KMS-11 (cell line): ENCODE measurements at regions not wholly inside any gene's neighbourhood (a gene's known extent, or its start where the extent isn't known, plus 50 kb on each side); places are given as distances from the start of the nearest gene placed in this dataset.

Source experiments
- H2AFZ ChIP-seq: fragments of 200-600 bp; sonication (generic); 2 replicates; pipeline ENCODE4 v1.6.1; 2016; ENCODE audit warnings: antibody characterized with exemption, mixed run types, low read depth
- H3K27ac ChIP-seq: fragments of 200-600 bp; sonication (generic); 2 replicates; pipeline ENCODE4 v1.6.1; 2016; ENCODE audit warnings: mild to moderate bottlenecking, mixed run types
- H3K27me3 ChIP-seq: fragments of 200-600 bp; sonication (generic); 2 replicates; pipeline ENCODE4 v1.6.1; 2017; ENCODE audit warnings: mild to moderate bottlenecking, low read depth, mixed run types, moderate library complexity; ENCODE audit not compliant: insufficient read depth
- H3K36me3 ChIP-seq: fragments of 200-600 bp; sonication (generic); 2 replicates; pipeline ENCODE4 v1.6.1; 2017; ENCODE audit warnings: mild to moderate bottlenecking, mixed run types; ENCODE audit not compliant: insufficient read depth
- H3K4me1 ChIP-seq: fragments of 200-600 bp; sonication (generic); 2 replicates; pipeline ENCODE4 v1.6.1; 2016; ENCODE audit warnings: mild to moderate bottlenecking, low read depth, mixed run types; ENCODE audit not compliant: poor library complexity, severe bottlenecking
- H3K4me2 ChIP-seq: fragments of 200-600 bp; sonication (generic); 2 replicates; pipeline ENCODE4 v1.7.0; 2016; ENCODE audit warnings: mild to moderate bottlenecking, mixed run types
- H3K4me3 ChIP-seq: fragments of 200-600 bp; sonication (generic); IDR thresholded peaks from 2 replicates; pipeline ENCODE4 v1.6.1; 2017; ENCODE audit warnings: low read depth, low read length, mixed read lengths; ENCODE audit not compliant: insufficient read depth
- H3K79me2 ChIP-seq: fragments of 200-600 bp; sonication (generic); 2 replicates; pipeline ENCODE4 v1.6.1; 2016; ENCODE audit warnings: low read depth, mixed run types; ENCODE audit not compliant: insufficient read depth
- H3K9ac ChIP-seq: fragments of 200-600 bp; sonication (generic); 2 replicates; pipeline ENCODE4 v1.6.1; 2016; ENCODE audit warnings: mild to moderate bottlenecking, mixed run types
- H4K20me1 ChIP-seq: fragments of 200-600 bp; sonication (generic); 2 replicates; pipeline ENCODE4 v1.6.1; 2016; ENCODE audit warnings: mild to moderate bottlenecking, mixed run types; ENCODE audit not compliant: insufficient read depth
- TF ChIP-seq, protein P1 (sequence below): fragments of 200-600 bp; sonication (generic); conservative IDR thresholded peaks from 2 replicates; pipeline ENCODE4 v1.6.1; 2017; ENCODE audit warnings: low read depth, mild to moderate bottlenecking, antibody characterized with exemption, low read length, moderate library complexity, mixed read lengths

DNA sequence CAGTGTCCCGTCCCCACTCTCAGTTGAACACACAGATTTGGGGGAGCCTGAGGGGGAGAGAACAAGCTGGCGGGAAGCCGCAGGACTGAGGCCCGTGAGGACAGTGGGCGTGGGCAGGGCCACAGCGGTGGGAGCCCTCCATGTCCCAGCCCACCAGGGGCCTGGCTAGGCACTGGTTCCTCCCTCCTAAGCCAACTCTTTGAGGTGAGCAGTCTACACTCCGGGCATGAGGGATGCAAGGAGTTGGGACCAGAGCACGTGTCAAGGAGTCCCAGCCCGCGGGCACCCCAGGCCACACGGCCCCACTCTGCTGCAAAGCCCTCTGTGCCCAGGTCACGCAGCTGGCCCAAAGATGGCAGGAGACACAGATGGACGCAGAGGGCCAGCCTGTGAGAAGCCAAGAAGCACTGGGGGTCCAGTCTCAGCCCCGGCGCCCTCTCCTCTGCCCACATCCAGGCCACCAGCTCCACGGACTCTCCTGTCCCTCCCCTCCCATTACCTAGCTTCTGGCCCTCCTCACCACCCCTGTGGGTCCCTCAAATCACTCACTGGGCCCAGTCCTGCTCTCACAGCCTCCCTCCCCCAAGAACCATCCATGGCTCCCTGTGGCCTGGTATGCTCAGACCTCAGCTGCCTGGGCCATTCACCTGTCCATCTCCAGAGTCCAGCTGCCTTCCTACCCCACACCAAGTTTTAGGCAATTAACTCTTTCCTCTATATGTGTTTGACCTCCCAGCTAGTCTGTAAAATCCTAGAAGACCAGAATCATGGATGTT lies 206.5 kb downstream of the RBFOX3 start:
- H3K9ac ChIP-seq, result no peak overlapping the region
- no peaks in the 10 kb centered on the region for H3K79me2 ChIP-seq
- TF ChIP-seq, protein P1, sequence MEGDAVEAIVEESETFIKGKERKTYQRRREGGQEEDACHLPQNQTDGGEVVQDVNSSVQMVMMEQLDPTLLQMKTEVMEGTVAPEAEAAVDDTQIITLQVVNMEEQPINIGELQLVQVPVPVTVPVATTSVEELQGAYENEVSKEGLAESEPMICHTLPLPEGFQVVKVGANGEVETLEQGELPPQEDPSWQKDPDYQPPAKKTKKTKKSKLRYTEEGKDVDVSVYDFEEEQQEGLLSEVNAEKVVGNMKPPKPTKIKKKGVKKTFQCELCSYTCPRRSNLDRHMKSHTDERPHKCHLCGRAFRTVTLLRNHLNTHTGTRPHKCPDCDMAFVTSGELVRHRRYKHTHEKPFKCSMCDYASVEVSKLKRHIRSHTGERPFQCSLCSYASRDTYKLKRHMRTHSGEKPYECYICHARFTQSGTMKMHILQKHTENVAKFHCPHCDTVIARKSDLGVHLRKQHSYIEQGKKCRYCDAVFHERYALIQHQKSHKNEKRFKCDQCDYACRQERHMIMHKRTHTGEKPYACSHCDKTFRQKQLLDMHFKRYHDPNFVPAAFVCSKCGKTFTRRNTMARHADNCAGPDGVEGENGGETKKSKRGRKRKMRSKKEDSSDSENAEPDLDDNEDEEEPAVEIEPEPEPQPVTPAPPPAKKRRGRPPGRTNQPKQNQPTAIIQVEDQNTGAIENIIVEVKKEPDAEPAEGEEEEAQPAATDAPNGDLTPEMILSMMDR, result no peak
- no peaks in the 10 kb centered on the region for H3K36me3 ChIP-seq
- H3K4me1 ChIP-seq, result no peaks in the 10 kb centered on the region
- no peak overlapping the region for H3K27ac ChIP-seq
- no peak overlapping the region for H2AFZ ChIP-seq
- no peak overlapping the region for H3K4me3 ChIP-seq
- H4K20me1 ChIP-seq, result no peaks in the 10 kb centered on the region
- H3K27me3 ChIP-seq, result peaks cover 91% of the 10 kb centered on the region
- no peak overlapping the region for H3K4me2 ChIP-seq

DNA sequence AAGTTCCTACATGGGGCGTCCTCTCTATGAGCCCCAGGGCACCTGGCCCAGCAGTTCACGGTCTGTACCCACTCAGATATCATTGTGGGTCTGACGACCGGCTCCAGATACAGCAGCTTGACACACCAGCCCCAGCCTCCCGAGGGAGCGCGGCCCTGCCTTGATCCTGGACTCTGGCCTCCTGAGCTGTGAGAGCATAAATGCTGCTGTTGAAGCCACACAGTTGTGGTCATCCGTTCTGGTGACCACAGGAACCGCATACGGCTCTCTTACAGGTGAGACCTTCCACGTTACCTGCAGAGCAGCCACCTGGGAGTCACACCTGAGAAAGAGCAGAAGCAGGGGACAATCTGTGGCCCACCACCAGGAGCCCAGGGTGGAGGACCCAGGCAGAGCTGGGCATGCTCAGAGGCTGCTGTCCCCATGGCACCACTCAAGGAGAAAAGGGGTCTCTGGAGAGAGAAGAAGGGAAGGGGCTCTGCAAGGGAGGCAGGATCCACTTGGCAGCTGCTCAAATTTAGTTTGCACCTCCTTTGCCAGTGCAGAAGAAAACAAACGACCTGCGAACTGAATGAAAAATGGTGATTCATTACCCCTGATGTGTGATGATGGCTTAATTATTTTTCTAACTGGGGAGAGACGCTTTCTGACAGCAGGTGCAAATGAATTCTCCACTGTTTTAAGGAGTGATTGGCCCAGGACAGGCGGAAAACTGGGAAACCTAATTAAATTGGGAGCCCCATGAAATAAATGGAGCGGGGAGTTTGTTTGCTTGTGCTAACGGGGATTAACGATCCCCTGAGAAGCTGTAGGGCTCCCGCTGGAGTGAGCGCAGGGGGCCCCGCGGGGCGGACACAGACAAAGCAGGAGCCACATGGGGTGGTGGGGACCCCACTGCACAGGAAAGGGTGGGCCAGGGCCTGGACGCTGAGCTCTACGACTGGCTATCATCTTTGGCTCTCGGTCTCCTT lies 208.9 kb downstream of the RBFOX3 start:
- H3K4me3 ChIP-seq, result no peak overlapping the region
- no peak overlapping the region for H3K4me2 ChIP-seq

DNA sequence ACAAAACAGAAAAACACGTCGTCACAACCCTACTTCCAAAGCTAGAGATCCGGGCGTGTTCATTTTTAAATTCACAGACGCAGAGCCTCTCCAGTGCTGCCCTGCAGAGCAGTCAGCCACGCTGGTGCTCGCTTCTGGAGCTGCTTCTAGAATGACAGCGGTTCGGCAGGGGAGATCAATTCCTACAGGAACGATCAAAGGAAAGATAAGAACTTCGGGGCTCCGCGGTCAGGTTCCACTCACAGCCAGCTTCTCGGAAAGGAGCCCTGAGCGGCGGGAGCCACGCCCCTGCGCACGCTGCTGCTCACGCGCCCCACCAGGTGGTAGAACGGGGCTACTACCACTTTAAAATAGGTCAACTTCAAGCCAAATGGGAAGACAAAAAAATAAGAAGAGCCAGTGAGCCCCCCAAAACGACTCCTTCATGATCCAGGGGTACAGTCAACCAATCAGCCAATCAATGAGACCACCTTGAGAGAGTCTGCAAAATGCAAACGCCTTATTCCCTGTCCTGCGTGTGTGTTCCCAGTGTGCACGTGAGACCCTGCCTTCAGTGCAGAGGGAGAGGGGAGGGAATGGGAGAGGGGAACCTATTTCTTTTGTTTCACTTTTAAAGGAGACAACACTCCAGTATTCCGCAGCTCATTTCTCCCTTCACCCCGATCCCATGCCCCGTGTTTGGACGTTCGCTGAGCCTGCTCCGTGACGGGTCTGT lies 209.7 kb downstream of the RBFOX3 start:
- TF ChIP-seq, protein P1, result peak; percentile 88
- no peak overlapping the region for H3K27ac ChIP-seq
- no peak overlapping the region for H3K4me3 ChIP-seq
- no peaks in the 10 kb centered on the region for H3K79me2 ChIP-seq
- peaks cover 91% of the 10 kb centered on the region for H3K27me3 ChIP-seq
- no peaks in the 10 kb centered on the region for H4K20me1 ChIP-seq
- H3K9ac ChIP-seq, result no peak overlapping the region
- H3K36me3 ChIP-seq, result no peaks in the 10 kb centered on the region
- peak overlapping the region; percentile 33 for H3K4me2 ChIP-seq
- no peaks in the 10 kb centered on the region for H3K4me1 ChIP-seq
- peak overlapping the region; percentile 51 for H2AFZ ChIP-seq

More for the DNA sequence above, 208.9 kb downstream of the RBFOX3 start:
- no peak overlapping the region for H3K27ac ChIP-seq
- H3K4me1 ChIP-seq, result no peaks in the 10 kb centered on the region
- no peaks in the 10 kb centered on the region for H3K79me2 ChIP-seq
- H3K9ac ChIP-seq, result no peak overlapping the region
- no peaks in the 10 kb centered on the region for H4K20me1 ChIP-seq
- H3K36me3 ChIP-seq, result no peaks in the 10 kb centered on the region
- 0 out of 2 replicates have a peak overlapping the region, but pooled peaks have one; percentile 9 for H2AFZ ChIP-seq
- H3K27me3 ChIP-seq, result peaks cover 91% of the 10 kb centered on the region
- TF ChIP-seq, protein P1, result no peak

DNA sequence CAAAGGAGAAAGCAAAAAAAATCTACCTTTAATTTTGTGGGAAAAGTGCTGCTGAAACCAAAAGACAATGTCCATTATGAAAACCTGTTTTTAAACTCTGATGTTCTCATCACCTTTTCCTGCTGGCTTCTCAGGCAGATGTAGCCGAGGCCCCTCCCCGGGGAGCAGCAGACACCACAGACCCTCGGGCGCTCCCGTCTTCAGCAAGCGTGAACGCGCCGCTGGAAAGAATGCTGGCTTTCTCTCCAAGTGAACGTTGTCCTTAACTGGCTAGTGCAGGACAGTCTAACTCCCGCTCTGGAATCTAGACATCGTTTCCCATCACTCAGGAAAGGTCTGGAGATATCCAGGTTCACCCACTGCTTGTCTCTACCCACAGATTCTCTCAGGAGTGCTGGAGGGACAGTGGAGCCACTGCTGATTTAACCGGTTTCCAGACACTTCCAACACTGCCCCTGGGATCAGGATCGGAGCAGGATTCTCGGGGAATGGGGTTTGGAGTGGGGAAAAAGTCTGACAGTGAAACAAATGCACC lies 211.2 kb downstream of the RBFOX3 start:
- TF ChIP-seq, protein P1, result no peak
- no peaks in the 10 kb centered on the region for H3K36me3 ChIP-seq
- H3K4me2 ChIP-seq, result no peak overlapping the region
- peaks cover 91% of the 10 kb centered on the region for H3K27me3 ChIP-seq
- H3K4me1 ChIP-seq, result no peaks in the 10 kb centered on the region
- H3K9ac ChIP-seq, result no peak overlapping the region
- H2AFZ ChIP-seq, result no peak overlapping the region
- no peak overlapping the region for H3K27ac ChIP-seq
- no peaks in the 10 kb centered on the region for H4K20me1 ChIP-seq
- no peaks in the 10 kb centered on the region for H3K79me2 ChIP-seq
- H3K4me3 ChIP-seq, result no peak overlapping the region
